NOMO-1 (cell line): ENCODE measurements at regions not wholly inside any gene's neighbourhood (a gene's known extent, or its start where the extent isn't known, plus 50 kb on each side); places are given as distances from the start of the nearest gene placed in this dataset.
A peak's percentile ranks its signal among the peaks of the same experiment; 100 is the strongest.
"Not testable (repeated sequence)": the region's sequence is repeated elsewhere in the genome, so short reads cannot be mapped to it uniquely, and the experiment has no call there.

Experiments
- DNase-seq, 2 experiments: peaks; one replicate each; lab custom pipeline; 2025; ENCODE audit not compliant: unreplicated experiment in 2 of 2; lab: John Stamatoyannopoulos, UW

- DNase-seq = peak in 1 of 2 experiments; percentile 6
These were observed 103.3 kb downstream of the MDH1 start for GRCh38 chr2:63692002-63692606.

- DNase-seq = no peak
These were observed 106.8 kb downstream of the MDH1 start for GRCh38 chr2:63695583-63695982.

DNA sequence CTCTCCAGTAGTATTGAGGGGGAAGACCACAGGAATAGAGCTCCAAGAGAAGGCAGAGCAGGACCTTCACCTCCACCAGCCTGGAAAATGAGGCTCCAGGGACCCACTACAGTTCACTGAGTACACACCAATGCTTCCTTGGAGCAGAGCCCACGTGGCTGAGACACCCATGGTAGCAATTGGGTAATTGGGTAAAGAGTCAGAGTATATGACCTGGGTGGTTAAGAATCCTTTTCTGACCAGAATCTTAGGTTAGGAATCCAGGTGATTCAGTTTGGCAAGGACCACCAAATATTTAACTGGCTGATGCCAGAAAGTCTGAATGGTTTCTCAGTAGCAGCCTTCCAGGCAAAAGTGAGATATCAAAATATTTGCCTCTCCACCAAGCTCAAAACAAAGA lies 107.7 kb downstream of the MDH1 start:
- no peak for DNase-seq

DNA sequence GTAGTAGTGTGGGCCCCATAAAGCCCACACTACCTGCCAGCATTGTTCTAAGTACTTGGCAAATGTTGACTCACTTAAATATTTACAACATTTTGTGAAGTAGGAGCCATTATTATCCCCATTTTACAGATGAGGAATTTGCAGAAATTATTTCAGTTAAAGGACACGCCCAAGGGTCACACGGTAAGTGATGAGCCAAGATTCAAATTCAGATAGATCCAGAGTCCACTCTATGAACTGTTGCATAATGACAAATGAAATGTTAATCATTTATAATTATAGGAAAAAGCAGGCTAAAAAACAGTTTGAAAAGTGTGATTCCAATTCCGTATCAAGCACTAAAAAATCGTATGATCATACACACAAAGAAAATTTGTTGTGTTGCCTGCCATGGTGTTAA lies 108.4 kb downstream of the MDH1 start:
- DNase-seq = no peak

DNA sequence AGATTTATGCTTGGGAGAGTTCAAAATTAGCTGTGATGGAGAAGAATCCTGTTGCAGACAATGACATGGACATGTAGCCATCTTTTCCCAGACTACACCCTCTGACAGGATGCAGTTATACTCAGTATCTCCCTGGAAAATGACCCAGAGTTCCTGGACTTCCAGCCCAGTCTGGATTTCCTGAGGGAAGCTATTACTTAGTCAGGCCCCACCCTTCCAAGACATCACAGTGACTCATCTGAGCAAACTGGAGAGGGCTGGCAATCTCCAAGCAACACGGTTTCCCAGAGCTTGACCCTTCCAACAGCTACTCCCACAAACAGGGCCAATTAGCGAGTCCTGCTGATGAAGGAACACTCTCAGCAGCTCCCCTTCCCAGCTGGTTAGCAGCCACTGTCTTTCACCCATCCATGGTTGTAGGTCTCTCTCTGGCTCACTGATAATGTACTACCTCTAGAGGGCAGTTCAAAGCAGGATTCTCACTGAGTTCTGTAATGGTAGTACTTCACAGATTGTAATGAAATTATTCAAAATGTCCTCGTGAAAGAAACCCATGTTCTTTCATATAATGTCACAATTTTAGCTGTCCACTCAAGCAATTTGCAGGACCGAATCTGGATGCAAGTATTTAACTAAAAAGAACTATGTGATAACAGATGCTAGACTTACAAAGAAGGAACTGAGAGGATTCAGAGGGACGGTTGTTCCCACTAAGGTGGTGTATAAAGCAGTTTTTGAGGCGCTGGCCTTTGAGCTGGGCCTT lies 110.2 kb downstream of the MDH1 start:
- DNase-seq = peak in 1 of 2 experiments; percentile 32

DNA sequence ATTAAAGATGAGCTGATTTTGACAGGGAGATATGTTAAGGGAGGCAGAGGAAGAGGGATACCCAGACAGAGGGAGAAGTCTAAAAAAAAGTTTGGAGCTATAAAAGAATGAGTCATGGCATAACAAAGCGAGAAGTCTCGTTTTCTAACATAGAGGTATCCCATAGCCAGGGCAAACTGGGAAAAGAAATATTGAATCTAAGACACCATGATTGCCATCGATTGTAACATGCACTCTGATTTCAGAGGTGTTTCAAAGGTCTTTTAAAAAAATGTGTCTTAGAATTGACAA lies 110.7 kb downstream of the MDH1 start:
- no peak for DNase-seq

DNA sequence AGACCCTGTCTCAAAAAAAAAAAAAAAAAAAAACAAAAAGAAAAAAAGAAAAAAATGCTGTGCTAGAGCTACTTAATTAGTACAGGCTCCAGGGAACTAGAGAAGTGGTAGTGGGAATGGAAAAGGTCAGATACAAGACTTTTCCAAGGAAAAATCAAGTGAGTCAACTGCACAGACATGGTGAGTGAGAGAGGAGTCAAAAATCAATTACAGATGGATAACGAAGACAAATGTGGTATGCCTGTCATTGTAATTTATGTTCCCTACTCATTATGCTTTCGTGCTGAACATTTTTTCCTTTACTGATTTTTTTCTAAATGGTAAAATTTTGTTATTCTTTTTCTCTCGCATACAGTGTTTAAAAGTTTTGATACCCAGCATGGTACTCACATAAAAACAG lies 111.5 kb downstream of the MDH1 start:
- no peak for DNase-seq

GRCh38 chr2:63701406-63701805 lies 112.6 kb downstream of the MDH1 start:
- no peak for DNase-seq

- DNase-seq = not testable (repeated sequence)
These were observed 117.3 kb downstream of the MDH1 start for GRCh38 chr2:63706084-63706483.

GRCh38 chr2:63710732-63711131 lies 122.0 kb downstream of the MDH1 start:
- no peak for DNase-seq

- DNase-seq = no peak
These were observed 124.0 kb downstream of the MDH1 start for GRCh38 chr2:63712748-63713147.

DNA sequence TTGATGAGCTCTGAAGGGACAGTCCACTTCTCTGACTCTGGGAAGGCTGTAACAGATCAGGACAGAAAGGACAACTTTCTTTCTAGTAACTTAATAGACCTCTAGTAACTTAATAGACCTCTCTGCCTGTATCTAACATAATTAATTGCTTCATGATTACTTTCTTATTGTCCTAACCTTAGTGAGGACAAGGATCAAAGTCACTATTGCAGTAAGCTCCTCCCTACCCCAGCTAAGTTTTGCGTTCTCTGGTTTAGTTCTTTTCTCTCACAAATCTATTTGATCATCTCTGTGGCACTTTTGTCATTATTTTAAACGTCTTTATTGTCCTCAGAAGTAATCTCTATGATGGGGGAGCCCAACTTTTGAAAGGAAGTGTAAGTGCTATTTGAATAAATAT lies 125.5 kb upstream of the UGP2 start:
- DNase-seq = no peak

DNA sequence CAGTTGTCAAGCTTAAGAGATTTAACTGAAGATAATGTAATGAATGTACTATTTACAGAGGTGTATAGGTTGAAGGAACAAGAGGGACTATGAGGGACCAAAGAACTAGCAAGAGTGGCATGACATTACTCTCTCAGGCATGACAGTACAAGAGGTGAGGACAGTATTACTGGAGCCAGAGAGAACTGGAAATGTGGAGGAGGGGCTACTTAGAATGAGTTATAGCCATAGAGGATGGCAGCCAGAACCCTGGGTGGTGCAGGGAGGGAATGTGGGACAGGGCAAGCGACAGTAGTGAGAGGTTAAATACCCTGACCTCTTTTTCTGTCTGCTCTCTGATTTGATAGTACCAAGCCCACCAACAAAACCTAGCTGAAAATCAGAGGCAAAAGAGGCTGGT lies 122.6 kb upstream of the UGP2 start:
- no peak for DNase-seq

GRCh38 chr2:63721082-63721424 lies 120.6 kb upstream of the UGP2 start:
- DNase-seq = no peak

DNA sequence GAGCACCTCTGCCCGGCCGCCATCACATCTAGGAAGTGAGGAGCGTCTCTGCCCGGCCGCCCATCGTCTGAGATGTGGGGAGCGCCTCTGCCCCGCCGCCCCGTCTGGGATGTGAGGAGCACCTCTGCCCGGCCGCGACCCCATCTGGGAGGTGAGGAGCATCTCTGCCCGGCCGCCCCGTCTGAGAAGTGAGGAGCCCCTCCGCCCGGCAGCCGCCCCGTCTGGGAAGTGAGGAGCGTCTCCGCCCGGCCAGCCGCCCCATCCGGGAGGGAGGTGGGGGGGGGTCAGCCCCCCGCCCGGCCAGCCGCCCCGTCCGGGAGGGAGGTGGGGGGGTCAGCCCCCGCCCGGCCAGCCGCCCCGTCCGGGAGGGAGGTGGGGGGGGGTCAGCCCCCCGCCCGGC lies 119.4 kb upstream of the UGP2 start:
- not testable (repeated sequence) for DNase-seq

DNA sequence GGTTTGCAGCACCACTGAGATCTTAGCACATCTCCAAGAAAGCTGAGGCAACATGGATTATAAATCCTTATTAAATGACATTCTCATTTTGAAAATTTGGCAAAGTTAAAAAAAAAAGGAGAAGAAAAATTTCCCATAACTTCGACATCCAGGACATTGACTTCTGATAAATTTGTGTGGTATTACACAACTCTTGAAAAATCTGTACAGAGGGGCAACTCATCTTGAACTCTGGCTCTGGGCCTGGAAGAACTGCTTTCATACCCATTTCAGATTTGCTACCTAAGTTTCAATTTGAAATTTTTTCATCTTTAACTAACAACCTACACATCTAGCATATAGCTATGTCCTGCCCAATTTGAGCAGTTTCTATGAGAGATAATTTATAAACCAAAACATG lies 118.0 kb upstream of the UGP2 start:
- no peak for DNase-seq

DNA sequence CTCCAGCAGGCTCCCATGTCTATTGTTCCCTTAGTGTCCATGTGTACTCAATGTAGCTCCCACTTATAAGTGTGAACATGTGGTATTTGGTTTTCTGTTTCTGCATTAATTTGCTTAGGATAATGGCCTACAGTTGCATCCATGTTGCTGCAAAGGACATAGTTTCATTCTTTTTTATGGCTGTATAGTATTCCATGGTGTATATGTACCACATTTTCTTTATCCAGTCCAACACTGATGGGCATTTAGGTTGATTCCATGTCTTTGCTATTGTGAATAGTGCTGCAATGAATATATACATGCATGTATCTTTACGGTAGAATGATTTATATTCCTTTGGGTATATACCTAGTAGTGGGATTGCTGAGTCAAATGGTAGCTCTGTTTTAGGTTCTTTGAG lies 116.5 kb upstream of the UGP2 start:
- DNase-seq = not testable (repeated sequence)

DNA sequence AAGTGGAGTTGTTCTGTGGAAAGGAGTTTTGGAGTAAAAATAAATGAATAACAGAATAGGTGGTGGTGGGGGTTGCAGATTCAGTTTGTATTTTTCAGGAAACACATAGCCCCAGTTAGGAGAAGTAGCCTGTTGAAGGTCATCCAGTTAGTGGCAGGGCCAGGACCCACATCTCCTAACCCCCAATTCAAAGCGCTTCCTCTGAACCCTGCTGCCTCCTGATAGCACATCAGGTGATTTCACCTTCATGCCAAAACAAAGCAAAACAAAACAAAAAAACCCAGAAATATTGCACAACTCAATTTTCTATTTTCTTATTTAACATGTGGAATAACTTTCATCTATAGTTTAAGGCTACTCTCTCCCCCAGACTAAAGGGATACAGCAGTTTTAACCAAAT lies 112.3 kb upstream of the UGP2 start:
- DNase-seq = no peak

DNA sequence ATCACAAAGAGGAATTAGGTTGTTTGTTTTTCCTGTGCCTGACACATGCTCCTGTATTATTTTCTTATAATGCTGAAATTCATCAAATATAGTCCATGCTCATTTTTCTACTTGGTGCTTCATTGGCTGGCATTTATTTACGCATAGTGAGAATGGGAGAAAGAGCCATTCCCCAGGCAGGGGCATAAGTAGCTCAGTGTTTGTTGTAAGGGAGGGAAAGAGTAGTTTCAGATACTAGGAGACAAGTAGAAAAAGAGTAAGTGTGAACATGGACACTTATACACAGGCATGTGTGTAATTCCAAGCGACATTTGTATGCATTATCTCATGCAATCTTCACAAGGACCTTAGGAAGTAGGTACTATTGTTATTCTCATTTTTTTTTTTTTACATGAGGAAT lies 111.9 kb upstream of the UGP2 start:
- DNase-seq = no peak

GRCh38 chr2:63734510-63734909 lies 107.2 kb upstream of the UGP2 start:
- DNase-seq = no peak

GRCh38 chr2:63735263-63735662 lies 106.4 kb upstream of the UGP2 start:
- DNase-seq = no peak

DNA sequence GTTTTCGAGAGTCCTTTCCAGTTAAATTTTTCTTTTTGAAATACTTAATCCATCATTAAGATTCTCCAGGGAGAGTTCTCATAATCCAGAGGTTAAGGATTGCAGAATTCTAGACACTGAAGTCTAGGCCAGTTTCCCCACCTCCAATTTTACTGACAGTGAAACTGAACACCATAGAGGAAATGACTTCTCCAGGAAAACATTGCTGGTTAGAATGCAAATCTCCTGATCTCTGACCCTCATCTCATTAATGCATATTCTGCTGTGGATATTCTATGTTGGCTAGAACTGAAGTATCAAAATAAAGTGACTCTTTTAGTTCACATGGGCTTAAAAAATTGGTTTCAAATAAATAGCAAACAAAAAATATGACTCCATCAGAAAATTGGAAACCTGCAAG lies 105.8 kb upstream of the UGP2 start:
- DNase-seq = no peak

- no peak for DNase-seq
These were observed 105.3 kb upstream of the UGP2 start for GRCh38 chr2:63736354-63736753.
